Activated CD4-positive, alpha-beta T cell treated with anti-CD3 and anti-CD28 coated beads, Interleukin-2, amount 50 U/mL, for 16 hours (primary cell): ENCODE measurements at regions not wholly inside any gene's neighbourhood (a gene's known extent, or its start where the extent isn't known, plus 50 kb on each side); places are given as distances from the start of the nearest gene placed in this dataset.

Experiments used
- DNase-seq: peaks from one replicate; pipeline ENCODE4 v3.0.0-alpha.2; 2020

DNA sequence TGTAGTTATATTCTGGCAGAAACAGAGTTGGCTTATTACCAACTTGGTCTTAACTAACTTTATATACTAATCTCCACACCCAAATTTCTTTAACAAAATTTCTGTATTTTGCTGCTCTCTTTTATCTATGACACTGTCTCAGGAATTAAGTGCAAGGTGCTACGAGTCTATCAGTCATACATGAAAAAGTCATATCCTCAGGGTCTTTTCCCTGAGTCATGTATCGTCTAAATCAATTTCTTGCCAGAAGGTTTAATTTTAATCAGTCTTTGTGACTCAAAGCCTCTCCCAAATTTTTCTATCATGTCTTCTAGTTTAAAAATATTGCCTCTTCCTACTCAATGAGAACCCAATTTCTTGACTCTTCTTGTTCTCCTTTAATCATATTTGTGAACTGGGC is 1803.6 kb upstream of the PCDH7 start:
- no peak for DNase-seq

DNA sequence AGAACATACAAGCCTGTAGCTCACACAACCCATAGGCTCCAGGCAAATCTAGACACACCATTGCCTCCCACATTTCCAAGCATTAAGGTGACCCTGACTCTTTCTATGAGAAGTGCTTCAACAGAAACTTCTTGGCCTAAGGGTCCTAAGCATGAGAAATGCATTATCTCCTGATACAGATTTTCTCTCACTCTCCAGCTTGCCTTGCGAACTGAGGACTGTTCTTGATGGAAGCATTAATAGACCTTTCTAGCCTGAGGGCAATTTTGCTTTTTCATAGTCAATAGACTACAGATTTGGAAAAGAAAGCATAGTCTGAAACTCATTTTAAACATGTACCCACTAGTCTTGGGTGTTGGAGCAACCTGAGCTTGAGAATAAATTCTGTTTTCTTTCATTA is 1801.3 kb upstream of the PCDH7 start:
- DNase-seq = no peak

DNA sequence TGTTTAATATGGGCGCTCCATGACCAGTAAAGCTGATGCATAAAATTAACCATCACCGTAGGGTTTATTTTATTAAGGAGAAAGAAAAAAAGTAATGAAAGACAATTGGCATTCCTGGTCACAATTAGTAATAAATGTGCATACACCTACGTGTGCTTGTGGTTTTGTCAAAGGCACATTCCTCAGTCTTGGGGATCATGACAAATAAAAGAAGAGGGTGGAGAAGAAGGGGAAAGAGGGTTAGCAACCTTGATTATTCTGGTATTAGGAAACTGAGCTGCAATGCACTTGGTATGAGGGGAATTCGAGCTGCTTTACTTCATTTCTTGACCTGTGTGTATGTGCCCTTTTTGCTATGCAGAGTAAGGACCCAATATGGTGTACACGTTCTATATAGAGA is 1798.3 kb upstream of the PCDH7 start:
- DNase-seq = no peak

DNA sequence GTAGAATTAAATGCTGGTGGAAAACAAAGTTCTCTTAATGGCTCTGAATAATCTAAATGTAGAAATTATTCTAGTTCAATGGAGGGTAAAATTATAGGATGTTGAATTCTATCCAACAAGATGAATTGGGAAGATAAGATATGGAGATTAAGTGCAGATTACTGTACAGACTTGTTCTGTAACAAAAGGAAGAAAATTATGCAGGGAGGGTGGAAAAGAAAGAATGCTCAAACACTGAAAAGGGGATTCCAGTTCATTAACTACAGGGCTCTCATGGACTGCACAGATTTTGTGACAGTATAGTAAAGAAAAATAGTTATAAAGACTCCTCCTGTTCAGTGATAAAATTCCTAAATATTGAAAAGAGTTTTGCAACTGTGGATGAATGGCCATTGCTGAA is 1794.0 kb upstream of the PCDH7 start:
- DNase-seq = no peak

DNA sequence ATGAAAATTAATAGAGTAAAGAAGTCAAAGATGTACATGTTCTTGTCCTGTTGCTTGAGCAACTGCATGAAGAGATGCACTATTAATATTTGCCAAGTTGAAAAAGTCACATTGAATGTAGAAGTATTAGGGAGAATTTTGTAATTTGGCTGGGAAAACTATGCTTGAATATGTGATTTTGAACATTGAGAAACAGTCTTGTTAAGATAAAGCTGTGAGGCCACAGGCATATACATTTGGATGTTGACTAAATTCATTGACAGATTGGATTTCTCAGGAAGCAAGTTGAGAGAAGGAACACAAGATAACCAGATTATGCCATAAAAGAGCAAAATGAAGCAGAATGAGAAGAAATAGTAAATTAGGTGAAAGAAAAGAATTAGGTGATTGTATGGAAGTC is 1777.5 kb upstream of the PCDH7 start:
- no peak for DNase-seq

DNA sequence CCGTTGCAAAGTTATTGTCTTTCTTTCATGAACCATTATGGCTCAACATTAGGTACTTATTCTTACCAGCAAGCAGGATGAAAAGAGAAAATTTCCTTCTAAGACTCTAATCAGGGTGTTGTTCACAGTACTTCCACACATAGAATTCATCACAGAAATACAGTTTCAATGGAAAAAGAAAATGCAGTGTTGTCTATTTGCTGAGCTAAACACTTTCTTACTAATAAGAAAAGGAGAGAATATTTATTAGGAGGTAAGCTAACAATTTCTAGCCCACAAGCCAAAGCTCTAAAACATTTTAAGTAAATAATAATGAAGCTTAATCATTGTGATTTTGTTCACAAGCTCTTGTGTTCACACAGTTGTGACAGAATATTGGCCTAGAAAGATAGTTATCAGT is 1772.8 kb upstream of the PCDH7 start:
- DNase-seq = no peak

DNA sequence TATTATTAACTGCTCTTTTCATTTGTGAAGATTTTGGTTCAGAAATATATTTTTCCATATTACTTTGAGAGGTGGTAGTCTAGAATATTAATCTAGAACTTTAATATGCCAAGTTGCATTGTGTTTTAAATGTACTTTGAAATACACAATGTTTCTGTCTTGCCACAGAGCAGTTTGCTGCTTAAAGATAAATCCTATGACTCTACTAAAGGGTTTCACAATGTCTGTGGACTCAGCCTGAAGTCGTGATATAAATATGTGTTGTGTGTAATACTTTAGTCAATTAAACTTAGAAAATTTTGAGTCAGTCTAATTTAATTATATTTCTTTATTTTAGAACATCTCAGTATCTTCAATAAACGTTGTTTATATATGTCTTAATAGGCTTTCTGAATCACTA is 1771.7 kb upstream of the PCDH7 start:
- DNase-seq = no peak

DNA sequence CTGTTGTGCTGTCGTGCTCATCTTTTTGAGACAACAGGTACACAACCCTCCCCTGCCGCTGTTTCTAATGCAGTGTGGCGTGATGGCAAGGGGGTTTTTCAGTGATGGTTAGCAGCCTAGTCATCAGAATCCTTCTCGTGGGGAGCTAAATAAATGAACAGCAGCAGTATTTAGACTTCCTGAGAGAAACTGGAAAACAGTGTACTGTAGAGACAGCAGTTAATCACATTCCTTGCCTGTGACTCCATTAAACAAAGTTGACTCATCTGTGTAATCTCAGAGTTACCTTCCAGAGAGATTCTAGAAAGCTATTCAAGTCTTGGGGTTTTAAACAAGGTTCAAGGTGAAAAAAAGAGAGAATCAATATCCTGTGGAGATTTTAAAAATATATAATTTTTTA is 1753.2 kb upstream of the PCDH7 start:
- DNase-seq = no peak

DNA sequence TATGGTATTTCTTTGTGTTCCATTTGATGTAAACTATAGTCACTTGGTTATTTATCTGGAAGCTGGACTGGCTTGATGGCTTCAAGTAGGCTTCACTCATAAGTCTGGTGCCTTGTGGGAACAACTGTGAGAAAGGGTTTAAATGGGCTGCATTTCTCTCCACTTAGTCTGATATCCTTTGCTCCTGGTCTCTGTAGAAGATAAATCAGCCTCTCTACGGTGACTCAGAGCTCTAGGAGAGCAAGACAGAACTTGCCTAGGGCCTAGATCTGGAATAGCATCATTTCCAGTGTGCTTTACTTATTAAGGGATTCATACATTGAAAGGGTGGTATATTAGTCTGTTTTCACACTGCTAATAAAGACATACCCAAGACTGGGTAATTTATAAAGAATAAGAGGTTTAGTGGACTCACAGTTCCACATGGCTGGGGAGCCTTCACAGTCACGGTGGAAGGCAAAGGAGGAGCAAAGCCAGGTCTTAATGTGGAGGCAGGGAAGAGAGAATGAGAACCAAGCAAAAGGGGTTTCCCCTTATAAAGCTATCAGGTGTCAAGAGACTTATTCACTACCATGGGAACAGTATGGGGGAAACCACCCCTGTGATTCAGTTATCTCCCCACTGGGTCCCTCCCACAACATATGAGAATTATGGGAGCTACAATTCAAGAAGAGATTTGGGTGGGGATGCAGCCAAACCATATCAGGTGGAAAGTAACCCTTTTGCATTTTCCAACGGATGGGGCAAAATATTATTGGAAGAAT is 1746.4 kb upstream of the PCDH7 start:
- no peak for DNase-seq

DNA sequence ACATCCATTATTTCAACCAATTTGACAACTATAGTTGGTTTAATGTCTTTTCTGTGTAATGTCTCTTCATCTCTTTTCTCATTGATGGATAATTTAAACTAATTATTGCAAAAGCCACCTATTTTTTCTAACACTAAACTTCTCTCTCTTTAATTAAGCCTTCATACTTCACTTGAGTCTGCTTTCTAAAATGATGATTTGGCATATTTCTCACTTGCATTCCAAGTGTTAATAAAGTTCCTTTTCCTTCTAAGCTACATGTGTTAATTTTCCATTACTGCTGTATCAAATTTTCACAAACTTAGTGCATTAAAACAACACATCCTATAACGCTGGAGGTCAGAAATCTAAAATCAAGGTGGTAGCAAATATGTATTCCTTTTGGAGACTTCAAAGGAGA is 1743.8 kb upstream of the PCDH7 start:
- no peak for DNase-seq

DNA sequence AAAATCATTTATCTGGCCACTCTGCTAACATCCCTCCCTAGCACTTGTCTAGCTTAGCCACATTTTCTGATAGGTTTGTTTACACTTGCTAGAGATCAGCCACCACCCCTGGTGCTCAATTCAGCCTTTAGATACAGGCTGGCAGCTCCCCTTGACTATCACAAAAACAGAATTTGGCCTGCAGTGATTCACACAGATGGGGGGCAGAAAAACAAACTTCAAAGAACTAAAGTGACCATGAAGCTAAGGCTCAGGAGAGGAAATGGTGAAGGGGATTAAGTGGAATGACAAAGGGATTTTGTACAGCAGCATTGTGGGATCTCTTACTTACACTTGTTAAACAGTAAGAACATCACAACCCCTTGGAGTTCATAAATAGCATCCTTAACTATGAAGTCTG is 1718.0 kb upstream of the PCDH7 start:
- DNase-seq = no peak

DNA sequence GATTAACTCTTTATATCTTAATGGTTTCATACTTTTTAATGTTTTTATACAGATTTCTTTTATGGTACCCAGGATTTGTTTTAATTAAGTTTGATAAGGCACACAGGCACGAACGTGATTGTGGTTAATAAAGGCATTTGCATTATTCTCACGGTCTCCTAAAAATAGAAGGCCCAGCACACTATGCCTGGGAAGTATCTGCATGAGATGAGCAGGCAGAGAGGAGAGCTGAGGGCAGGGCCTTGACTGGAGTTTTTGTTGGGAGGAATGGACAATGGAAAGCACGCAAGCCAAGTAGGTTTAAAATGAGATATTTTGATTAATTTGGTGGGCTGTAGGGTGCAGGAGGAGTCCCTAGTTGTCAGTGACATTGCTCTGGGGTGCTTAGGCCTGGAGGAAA is 1714.3 kb upstream of the PCDH7 start:
- DNase-seq = no peak

DNA sequence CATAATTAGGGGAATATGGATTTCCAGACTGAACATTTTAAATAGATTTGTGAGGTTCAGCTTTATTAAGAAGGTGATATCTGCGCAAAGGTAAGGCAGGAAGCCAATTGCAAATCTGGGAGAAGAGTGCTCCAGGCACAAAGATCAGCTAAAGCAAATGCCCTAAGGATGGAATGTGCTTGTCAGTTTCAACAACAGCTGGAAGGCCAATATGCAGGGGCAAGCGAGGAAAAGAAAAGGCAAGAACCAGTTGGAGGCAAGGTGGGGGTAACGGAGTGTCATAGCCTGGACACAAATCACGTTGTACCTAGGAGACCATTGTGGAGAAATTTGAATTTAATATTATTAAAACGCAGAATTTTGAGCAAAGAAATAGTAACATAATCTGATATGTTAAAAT is 1710.3 kb upstream of the PCDH7 start:
- no peak for DNase-seq

DNA sequence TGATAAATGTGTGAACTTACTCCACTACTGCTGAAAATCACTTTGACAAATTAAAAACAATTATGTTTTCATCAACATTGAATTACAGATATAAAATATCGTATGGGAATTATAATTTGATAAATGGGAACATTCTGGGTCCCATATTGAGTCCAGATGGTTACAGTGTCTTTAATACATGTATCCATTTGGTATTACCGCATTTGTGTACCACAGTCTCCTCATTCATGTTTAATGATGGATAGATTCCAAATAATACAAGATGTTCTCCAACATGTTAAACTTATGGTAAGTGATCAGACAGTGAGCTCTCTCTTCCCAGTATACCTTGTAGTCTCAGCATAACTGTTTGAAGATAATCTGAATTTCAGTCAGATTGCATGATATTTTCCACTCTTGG is 1706.8 kb upstream of the PCDH7 start:
- DNase-seq = no peak

DNA sequence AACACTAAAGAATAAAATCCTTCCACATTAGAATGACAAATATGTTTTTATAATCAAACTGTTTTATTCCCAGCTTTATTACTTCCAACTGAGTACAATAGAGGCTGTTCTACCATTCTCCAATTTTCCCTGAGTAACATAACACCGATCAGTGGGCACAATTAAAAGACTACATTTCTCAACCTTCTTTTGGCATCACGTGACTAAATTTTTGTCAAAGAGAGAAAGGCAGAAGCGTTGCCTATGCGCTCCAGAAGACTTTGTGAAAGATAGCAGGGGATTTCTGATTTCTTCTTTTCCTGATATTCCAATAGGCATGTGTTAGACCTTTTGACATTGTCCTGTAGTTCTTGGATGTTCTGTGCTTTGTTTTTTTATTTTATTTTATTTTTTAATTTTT is 1705.6 kb upstream of the PCDH7 start:
- DNase-seq = no peak

DNA sequence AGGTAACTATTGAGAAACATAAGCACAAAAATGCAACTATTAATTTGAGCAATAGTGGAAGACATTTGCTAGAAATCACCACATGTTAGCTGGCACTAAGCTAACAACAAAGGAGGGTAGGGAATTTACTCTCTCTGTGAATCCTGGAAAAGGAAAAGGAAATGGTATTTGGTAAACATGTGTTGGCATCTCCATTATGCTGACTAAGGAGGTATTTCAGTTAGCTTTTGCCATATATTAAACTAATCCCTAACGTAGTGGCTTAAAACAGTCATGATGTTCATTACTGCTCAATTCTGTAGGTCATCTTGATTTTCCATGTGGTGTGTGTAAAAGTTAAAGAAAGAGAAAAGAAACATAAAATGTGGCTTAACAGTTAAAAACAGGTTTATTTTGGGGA is 1686.5 kb upstream of the PCDH7 start:
- no peak for DNase-seq

DNA sequence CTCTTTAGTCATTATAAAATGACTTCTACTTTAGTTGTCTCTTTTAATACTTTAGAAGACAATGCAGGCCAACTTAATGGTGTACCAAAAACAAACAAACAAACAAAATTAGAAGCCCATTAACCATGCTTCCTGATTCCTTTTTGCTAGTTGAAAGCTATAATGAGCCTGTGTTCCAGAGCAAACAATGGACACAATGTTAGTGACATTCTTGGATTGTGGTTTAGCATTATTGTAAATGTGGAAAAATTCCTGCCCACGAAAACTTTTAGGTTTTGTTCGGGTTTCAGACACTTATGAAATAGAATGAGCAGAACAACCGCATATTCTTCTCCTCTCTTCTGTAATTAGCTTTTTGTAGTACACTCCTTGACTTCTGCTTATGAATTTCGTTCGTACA is 1682.7 kb upstream of the PCDH7 start:
- no peak for DNase-seq

DNA sequence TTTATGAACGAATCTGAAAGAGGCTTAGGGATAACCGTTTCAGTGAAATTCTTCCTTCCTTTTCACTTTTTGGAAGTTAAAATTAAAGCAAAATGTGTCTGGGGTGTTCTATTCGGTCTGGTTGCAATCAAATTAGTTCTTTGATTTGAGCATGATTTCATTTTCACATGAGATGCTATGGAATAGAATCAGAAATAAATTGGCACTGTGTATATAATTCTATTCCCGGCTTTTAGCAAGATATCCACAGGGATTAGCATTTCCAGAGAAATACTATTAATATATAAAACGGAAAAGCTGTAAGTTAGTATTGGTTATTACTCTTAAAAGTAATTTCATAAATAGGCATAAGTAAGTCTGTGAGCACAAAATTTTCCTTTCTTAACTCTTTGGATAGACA is 1676.8 kb upstream of the PCDH7 start:
- no peak for DNase-seq

DNA sequence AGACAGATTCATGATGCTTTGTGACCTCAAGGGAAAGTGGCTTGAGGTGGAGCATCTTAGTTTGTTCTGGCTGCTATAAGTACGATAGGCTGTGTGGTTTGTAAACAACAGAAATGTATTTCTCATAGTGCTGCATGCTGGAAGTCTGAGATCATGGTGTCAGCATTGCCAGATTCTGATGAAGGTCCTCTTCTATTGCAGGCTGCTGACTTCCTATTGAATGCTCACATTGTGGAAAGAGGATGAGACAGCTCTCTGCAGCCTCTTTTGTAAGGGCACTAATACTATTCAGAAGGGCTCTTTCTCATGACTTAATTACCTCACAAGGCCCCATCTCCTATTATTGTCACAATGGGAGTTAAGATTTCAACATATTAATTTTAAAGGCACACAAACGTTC is 1674.0 kb upstream of the PCDH7 start:
- DNase-seq = no peak

DNA sequence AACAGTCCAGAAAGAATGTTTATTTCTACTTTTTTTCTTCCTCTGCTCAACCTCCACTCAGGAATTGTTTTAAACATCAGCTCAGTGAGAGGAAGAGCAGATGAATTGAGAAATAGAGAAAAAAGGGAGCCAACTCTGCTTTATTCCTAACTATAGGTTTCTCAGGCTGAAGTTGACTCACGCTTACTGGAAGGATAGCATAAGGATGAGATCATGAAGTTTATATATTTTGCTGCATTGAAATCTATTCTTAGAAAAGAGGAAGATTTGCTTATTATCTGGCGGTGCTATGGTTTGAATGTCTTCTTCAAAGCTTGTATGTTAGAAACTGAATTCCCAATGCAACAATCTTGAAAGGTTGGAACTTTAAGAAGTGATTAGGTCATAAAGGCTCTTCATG is 1673.4 kb upstream of the PCDH7 start:
- no peak for DNase-seq

DNA sequence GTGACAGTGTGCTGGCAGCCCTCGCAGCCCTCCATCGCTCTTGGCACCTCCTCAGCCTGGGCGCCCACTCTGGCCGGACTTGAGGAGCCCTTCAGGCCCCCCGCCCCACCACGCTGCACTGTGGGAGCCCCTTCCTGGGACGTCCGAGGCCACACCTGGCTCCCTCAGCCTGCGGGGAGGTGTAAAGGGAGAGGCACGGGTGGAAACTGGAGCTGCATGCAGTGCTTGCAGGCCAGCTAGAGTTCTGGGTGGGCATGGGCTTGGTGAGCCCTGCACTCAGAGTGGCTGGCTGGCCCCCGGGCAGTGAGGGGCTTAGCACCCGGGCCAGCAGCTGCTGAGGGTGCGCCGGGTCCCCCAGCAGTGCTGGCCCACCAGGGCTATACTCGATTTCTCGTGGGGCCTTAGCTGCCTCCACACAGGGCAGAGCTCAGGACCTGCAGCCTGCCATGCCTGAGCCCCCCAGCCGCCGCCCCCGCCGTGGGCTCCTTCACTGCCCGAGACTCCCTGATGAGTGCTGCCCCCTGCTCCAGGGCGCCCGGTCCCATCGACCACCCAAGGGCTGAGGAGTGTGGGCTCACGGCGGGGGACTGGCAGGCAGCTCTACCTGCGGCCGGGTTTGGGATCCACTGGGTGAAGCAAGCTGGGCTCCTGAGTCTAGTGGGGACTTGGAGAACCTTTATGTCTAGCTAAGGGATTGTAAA is 1672.7 kb upstream of the PCDH7 start:
- DNase-seq = no peak

DNA sequence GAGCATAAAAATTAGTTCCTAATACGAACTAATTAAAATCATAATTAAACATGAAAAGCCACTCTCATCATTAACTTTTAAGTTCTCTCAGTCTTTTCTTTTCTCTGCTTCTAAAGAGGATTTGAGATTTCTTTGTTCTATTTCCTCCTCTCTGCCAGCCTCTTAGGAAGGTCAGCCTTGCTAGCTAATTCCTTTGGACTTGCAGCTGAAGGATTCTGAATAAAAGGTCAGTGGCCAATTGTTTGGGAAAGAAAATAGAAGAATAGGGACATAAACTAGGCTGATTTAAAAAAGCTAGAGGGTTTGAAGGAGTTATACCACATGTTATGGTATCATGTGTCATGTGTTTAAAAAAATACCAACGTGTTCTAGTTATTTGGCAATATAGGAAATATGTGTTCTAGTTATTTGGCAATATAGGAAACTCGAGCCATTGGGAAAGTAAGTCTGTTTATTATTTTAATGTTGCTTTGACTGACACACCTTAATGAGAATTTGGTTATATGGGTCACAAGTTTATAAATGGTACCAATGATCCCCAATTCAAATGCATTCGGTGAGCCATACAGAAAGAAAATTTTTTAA is 1668.7 kb upstream of the PCDH7 start:
- no peak for DNase-seq

DNA sequence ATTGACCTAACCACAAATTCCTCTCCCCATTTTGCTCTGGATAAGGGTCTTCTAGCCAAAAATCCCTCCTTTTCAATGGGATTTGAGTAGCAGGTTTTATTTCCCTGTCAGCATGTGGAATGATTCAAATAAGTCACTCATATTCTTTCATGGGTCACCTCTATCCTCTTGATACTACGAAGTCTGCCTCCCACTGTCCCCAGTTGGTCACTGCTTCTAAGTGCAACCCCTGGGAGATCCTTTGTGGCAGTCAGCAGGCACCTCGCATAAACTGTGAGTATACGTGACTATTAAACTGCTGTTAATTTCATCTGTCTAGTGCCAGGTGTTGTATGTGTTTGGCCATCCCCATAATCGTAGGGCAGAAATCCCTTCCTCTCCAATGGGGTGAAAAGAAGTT is 1667.9 kb upstream of the PCDH7 start:
- DNase-seq = no peak

DNA sequence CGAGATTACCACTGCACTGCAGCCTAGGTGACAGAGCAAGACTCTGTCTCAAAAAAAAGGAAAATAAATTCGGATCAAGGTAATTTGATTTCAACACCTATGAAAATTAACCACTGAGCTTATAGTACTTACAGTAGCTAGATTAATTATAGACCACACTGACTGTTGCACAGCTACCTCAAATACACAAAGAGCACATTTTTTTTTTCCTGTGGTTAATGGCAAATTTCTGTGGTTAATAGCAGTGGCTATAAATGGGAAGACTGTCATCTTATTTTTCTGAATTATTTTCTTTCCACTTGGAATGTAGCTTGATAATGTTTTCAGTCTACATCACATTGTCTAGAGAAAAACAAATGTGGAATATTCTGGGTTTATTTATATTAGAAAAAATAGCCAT is 1661.6 kb upstream of the PCDH7 start:
- DNase-seq = no peak

DNA sequence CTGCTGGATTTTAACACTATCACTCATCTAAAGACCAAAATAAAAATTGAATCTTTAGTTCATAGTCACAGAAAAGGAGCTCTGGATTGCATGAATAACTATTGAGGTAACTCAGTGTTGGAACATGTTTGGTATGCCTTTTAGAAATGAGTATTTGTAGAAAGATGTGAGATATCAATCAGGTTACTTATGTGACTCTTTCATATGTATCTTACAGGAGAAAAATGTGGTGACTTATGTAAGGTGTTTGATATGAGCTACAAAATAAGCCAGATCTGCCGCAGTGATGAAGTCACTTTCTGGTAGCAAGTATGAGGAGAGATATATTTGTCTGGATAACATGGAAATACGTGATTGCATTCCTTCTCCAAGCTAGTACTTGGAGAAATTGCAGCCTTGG is 1653.3 kb upstream of the PCDH7 start:
- no peak for DNase-seq
